Mammary epithelial cell (primary cell): ENCODE measurements at regions not wholly inside any gene's neighbourhood (a gene's known extent, or its start where the extent isn't known, plus 50 kb on each side); places are given as distances from the start of the nearest gene placed in this dataset.

Experiments used
- EZH2 ChIP-seq: IDR thresholded peaks from 2 replicates; pipeline ENCODE4 v1.6.1; 2012; ENCODE audit warnings: low read length, inconsistent platforms, borderline replicate concordance
- TF ChIP-seq, protein P1 (sequence below), 2 donors: IDR thresholded peaks in 1 of 2; conservative IDR thresholded peaks in 1 of 2; 2 replicates each; pipeline ENCODE4 v1.5.1; 2011 to 2012; ENCODE audit warnings: inconsistent platforms in 2 of 2, low read length in 2 of 2, mild to moderate bottlenecking in 2 of 2, control low read depth in 1 of 2, low read depth in 1 of 2; ENCODE audit not compliant: insufficient read depth in 1 of 2; ENCODE audit errors: extremely low read depth in 1 of 2

DNA sequence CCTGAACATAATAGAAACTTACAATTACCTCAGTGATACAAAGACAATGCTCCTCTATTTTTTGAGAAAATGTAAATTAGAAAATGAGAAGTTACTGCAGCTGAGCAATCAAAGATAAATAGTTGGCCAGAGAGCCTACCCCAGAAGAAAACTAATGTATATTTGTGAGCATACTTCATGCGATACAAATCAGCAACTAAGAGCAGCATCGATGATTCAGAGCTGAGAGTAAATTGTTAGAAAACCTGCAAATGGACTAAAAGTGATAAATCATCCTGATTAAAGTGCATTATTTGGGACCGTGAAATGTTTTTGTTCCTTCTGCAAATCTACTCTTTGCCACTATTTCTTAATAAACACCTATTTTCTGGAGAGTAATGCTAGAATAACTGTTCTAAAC lies 285.7 kb downstream of the PPP1R3A start:
- TF ChIP-seq, protein P1, sequence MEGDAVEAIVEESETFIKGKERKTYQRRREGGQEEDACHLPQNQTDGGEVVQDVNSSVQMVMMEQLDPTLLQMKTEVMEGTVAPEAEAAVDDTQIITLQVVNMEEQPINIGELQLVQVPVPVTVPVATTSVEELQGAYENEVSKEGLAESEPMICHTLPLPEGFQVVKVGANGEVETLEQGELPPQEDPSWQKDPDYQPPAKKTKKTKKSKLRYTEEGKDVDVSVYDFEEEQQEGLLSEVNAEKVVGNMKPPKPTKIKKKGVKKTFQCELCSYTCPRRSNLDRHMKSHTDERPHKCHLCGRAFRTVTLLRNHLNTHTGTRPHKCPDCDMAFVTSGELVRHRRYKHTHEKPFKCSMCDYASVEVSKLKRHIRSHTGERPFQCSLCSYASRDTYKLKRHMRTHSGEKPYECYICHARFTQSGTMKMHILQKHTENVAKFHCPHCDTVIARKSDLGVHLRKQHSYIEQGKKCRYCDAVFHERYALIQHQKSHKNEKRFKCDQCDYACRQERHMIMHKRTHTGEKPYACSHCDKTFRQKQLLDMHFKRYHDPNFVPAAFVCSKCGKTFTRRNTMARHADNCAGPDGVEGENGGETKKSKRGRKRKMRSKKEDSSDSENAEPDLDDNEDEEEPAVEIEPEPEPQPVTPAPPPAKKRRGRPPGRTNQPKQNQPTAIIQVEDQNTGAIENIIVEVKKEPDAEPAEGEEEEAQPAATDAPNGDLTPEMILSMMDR (conservative IDR thresholded peaks at IDR 0.05 in 1 of 2, IDR thresholded peaks at IDR 0.05 in 1 of 2; ENCODE audit: extremely low read depth in 1 of 2, insufficient read depth in 1 of 2, low read depth in 1 of 2, low read length in 2 of 2), result no peak
- TF ChIP-seq EZH2, result no peak
